ENCODE measurements at regions not wholly inside any gene's neighbourhood (a gene's known extent, or its start where the extent isn't known, plus 50 kb on each side); places are given as distances from the start of the nearest gene placed in this dataset.
A peak's percentile ranks its signal among the peaks of the same experiment; 100 is the strongest.
"Not testable (repeated sequence)": the region's sequence is repeated elsewhere in the genome, so short reads cannot be mapped to it uniquely, and the experiment has no call there.

- Histone ChIP-seq H3K4me3 (ENCODE audit: low read depth, low read length) (peak overlapping the region; percentile 54), H3K27me3 (ENCODE audit: control insufficient read depth, insufficient read depth, low read length) (peaks cover 3% of the 10 kb centered on the region), H3K27ac (ENCODE audit: low read depth, low read length) (peak overlapping the region; percentile 70), H3K9me3 (ENCODE audit: control insufficient read depth, insufficient read depth, low read length) (no peaks in the 10 kb centered on the region)
- peak; percentile 36 for DNase-seq (ENCODE audit: low read depth, low spot score)
- ChIA-PET CTCF (interaction anchor here (0.7 to 1.4 kb wide), 3 partner anchors 11 to 108 kb away, joined by 3 read pairs; partner anchors contain the start of gene B9D1), POLR2A (interaction anchor here (0.6 kb wide), 1 partner anchor 36 kb away, joined by 3 read pairs; no protein-coding TSS in a partner anchor)
- no peak for TF ChIP-seq CTCF (IDR thresholded peaks at IDR 0.05; ENCODE audit: low read depth, low read length)
Measured at GRCh38 chr17:19470530-19471261, 59.7 kb downstream of the RNF112 start.

- H3K27ac ChIP-seq (ENCODE audit: low read depth, low read length); H3K27me3 ChIP-seq (ENCODE audit: control insufficient read depth, insufficient read depth, low read length); POLR2A ChIA-PET; DNase-seq (ENCODE audit: low read depth, low spot score); H3K9me3 ChIP-seq (ENCODE audit: control insufficient read depth, insufficient read depth, low read length); H3K4me3 ChIP-seq (ENCODE audit: low read depth, low read length): not testable (repeated sequence)
- CTCF ChIA-PET, result interaction anchor here (0.7 kb wide), 1 partner anchor 272 kb away, joined by 5 read pairs; no protein-coding TSS in a partner anchor
Measured at GRCh38 chr17:19474405-19474804, 59.2 kb upstream of the SLC47A1 start.

- DNase-seq (ENCODE audit: low read depth, low spot score); H3K9me3 ChIP-seq (ENCODE audit: control insufficient read depth, insufficient read depth, low read length); H3K27ac ChIP-seq (ENCODE audit: low read depth, low read length); CTCF ChIA-PET; H3K27me3 ChIP-seq (ENCODE audit: control insufficient read depth, insufficient read depth, low read length); POLR2A ChIA-PET; H3K4me3 ChIP-seq (ENCODE audit: low read depth, low read length): not testable (repeated sequence)
Measured at GRCh38 chr17:19475800-19476199, 57.9 kb upstream of the SLC47A1 start.

- ChIA-PET CTCF (no interaction called here), POLR2A (no interaction called here)
- Histone ChIP-seq H3K27ac (ENCODE audit: low read depth, low read length) (no peak overlapping the region), H3K27me3 (ENCODE audit: control insufficient read depth, insufficient read depth, low read length) (peaks cover 3% of the 10 kb centered on the region), H3K9me3 (ENCODE audit: control insufficient read depth, insufficient read depth, low read length) (no peaks in the 10 kb centered on the region), H3K4me3 (ENCODE audit: low read depth, low read length) (no peak overlapping the region)
- TF ChIP-seq CTCF (IDR thresholded peaks at IDR 0.05; ENCODE audit: low read depth, low read length), result no peak
- no peak for DNase-seq (ENCODE audit: low read depth, low spot score)
Measured at GRCh38 chr17:19482576-19482975, 51.1 kb upstream of the SLC47A1 start.
